HEK293 (cell line): ENCODE measurements at regions not wholly inside any gene's neighbourhood (a gene's known extent, or its start where the extent isn't known, plus 50 kb on each side); places are given as distances from the start of the nearest gene placed in this dataset.

Experiments
- EGR2 ChIP-seq: fragments of 450-650 bp; formaldehyde crosslinking; IDR thresholded peaks from 2 replicates; pipeline ENCODE4 v1.5.1; 2016; ENCODE audit warnings: low read depth, missing biosample characterization, missing genetic modification characterization
- GLI4 ChIP-seq: fragments of 450-650 bp; formaldehyde crosslinking; IDR thresholded peaks from 2 replicates; pipeline ENCODE4 v1.5.1; 2016; ENCODE audit warnings: missing biosample characterization, missing genetic modification characterization
- GLIS1 ChIP-seq: fragments of 450-650 bp; formaldehyde crosslinking; IDR thresholded peaks from 2 replicates; pipeline ENCODE4 v1.5.1; 2016; ENCODE audit warnings: missing biosample characterization, missing genetic modification characterization
- IKZF3 ChIP-seq: fragments of 450-650 bp; IDR thresholded peaks from 2 replicates; pipeline ENCODE4 v1.5.0; 2018; ENCODE audit warnings: missing biosample characterization, mild to moderate bottlenecking, missing genetic modification characterization, moderate library complexity
- KLF1 ChIP-seq: fragments of 450-650 bp; formaldehyde crosslinking; IDR thresholded peaks from 2 replicates; pipeline ENCODE4 v1.5.1; 2016; ENCODE audit warnings: missing biosample characterization, missing genetic modification characterization
- MZF1 ChIP-seq: fragments of 450-650 bp; formaldehyde crosslinking; IDR thresholded peaks from 2 replicates; pipeline ENCODE4 v1.5.1; 2017; ENCODE audit warnings: missing biosample characterization, missing genetic modification characterization, borderline replicate concordance
- OSR2 ChIP-seq: fragments of 450-650 bp; formaldehyde crosslinking; IDR thresholded peaks from 2 replicates; pipeline ENCODE4 v1.5.1; 2016; ENCODE audit warnings: missing biosample characterization, missing genetic modification characterization
- PATZ1 ChIP-seq: fragments of 450-650 bp; formaldehyde crosslinking; IDR thresholded peaks from 2 replicates; pipeline ENCODE4 v1.5.1; 2016; ENCODE audit warnings: missing biosample characterization, missing genetic modification characterization
- SCRT2 ChIP-seq: fragments of 450-650 bp; formaldehyde crosslinking; IDR thresholded peaks from 2 replicates; pipeline ENCODE4 v1.5.1; 2016; ENCODE audit warnings: missing biosample characterization, missing genetic modification characterization
- SP7 ChIP-seq: fragments of 450-650 bp; formaldehyde crosslinking; IDR thresholded peaks from 2 replicates; pipeline ENCODE4 v1.5.1; 2016; ENCODE audit warnings: missing biosample characterization, missing genetic modification characterization
- ZBTB26 ChIP-seq: fragments of 450-650 bp; formaldehyde crosslinking; optimal IDR thresholded peaks from 2 replicates; pipeline ENCODE3; 2016; ENCODE audit warnings: missing biosample characterization, mild to moderate bottlenecking, missing genetic modification characterization
- ZNF114 ChIP-seq: fragments of 450-650 bp; formaldehyde crosslinking; IDR thresholded peaks from 2 replicates; pipeline ENCODE4 v1.5.0; 2017; ENCODE audit warnings: missing biosample characterization, missing genetic modification characterization
- ZNF138 ChIP-seq: fragments of 450-650 bp; formaldehyde crosslinking; IDR thresholded peaks from 2 replicates; pipeline ENCODE4 v1.5.1; 2016; ENCODE audit warnings: missing biosample characterization, missing genetic modification characterization, borderline replicate concordance
- ZNF155 ChIP-seq: fragments of 450-650 bp; formaldehyde crosslinking; IDR thresholded peaks from 2 replicates; pipeline ENCODE4 v1.5.1; 2016; ENCODE audit warnings: missing biosample characterization, missing genetic modification characterization
- ZNF16 ChIP-seq: fragments of 450-650 bp; formaldehyde crosslinking; IDR thresholded peaks from 2 replicates; pipeline ENCODE4 v1.5.1; 2016; ENCODE audit warnings: low read depth, missing biosample characterization, missing genetic modification characterization
- ZNF2 ChIP-seq: fragments of 450-650 bp; formaldehyde crosslinking; IDR thresholded peaks from 2 replicates; pipeline ENCODE4 v1.5.1; 2016; ENCODE audit warnings: missing biosample characterization, missing genetic modification characterization
- ZNF24 ChIP-seq: fragments of 450-650 bp; formaldehyde crosslinking; IDR thresholded peaks from 2 replicates; pipeline ENCODE4 v1.5.1; 2016; ENCODE audit warnings: missing biosample characterization, missing genetic modification characterization
- ZNF302 ChIP-seq: fragments of 450-650 bp; formaldehyde crosslinking; IDR thresholded peaks from 2 replicates; pipeline ENCODE4 v1.5.1; 2016; ENCODE audit warnings: missing biosample characterization, missing genetic modification characterization, low read depth
- ZNF354C ChIP-seq: fragments of 450-650 bp; formaldehyde crosslinking; IDR thresholded peaks from 2 replicates; pipeline ENCODE4 v1.5.1; 2016; ENCODE audit warnings: missing biosample characterization, missing genetic modification characterization, low read depth, borderline replicate concordance
- ZNF366 ChIP-seq: fragments of 450-650 bp; formaldehyde crosslinking; conservative IDR thresholded peaks from 2 replicates; pipeline ENCODE4 v1.5.1; 2016; ENCODE audit warnings: missing biosample characterization, missing genetic modification characterization
- ZNF398 ChIP-seq: fragments of 450-650 bp; formaldehyde crosslinking; IDR thresholded peaks from 2 replicates; pipeline ENCODE4 v1.5.1; 2017; ENCODE audit warnings: missing biosample characterization, missing genetic modification characterization
- ZNF404 ChIP-seq: fragments of 450-650 bp; formaldehyde crosslinking; IDR thresholded peaks from 2 replicates; pipeline ENCODE4 v1.5.1; 2017; ENCODE audit warnings: missing biosample characterization, missing genetic modification characterization
- ZNF48 ChIP-seq: fragments of 450-650 bp; formaldehyde crosslinking; IDR thresholded peaks from 2 replicates; pipeline ENCODE4 v1.5.1; 2016; ENCODE audit warnings: missing biosample characterization, missing genetic modification characterization
- ZNF544 ChIP-seq: fragments of 450-650 bp; formaldehyde crosslinking; IDR thresholded peaks from 2 replicates; pipeline ENCODE4 v1.5.0; 2017; ENCODE audit warnings: missing biosample characterization, missing genetic modification characterization
- ZNF561 ChIP-seq: fragments of 450-650 bp; IDR thresholded peaks from 2 replicates; pipeline ENCODE4 v1.5.1; 2018; ENCODE audit warnings: missing biosample characterization, missing genetic modification characterization, borderline replicate concordance
- ZNF600 ChIP-seq: fragments of 450-650 bp; formaldehyde crosslinking; IDR thresholded peaks from 2 replicates; pipeline ENCODE4 v1.5.1; 2016; ENCODE audit warnings: missing biosample characterization, missing genetic modification characterization
- ZNF654 ChIP-seq: fragments of 450-650 bp; formaldehyde crosslinking; IDR thresholded peaks from 2 replicates; pipeline ENCODE4 v1.5.1; 2016; ENCODE audit warnings: low read depth, missing biosample characterization, missing genetic modification characterization
- ZNF658 ChIP-seq: fragments of 450-650 bp; formaldehyde crosslinking; IDR thresholded peaks from 2 replicates; pipeline ENCODE4; 2016; ENCODE audit warnings: missing biosample characterization, missing genetic modification characterization
- ZNF791 ChIP-seq: fragments of 450-650 bp; formaldehyde crosslinking; IDR thresholded peaks from 2 replicates; pipeline ENCODE4 v1.5.1; 2016; ENCODE audit warnings: missing biosample characterization, missing genetic modification characterization
- ZSCAN18 ChIP-seq: fragments of 450-650 bp; formaldehyde crosslinking; IDR thresholded peaks from 2 replicates; pipeline ENCODE4 v1.5.1; 2016; ENCODE audit warnings: missing biosample characterization, missing genetic modification characterization
- TF ChIP-seq, protein P1 (sequence below): fragments of 450-650 bp; formaldehyde crosslinking; IDR thresholded peaks from 2 replicates; pipeline ENCODE4 v1.5.1; 2016; ENCODE audit warnings: missing biosample characterization, missing genetic modification characterization

GRCh38 chrX:40169193-40170101 is 71.7 kb upstream of the BCOR start (continued):
- TF ChIP-seq ZNF561 (tag by site-specific recombination) (no peak), ZNF24 (tag by site-specific recombination) (no peak), EGR2 (tag by site-specific recombination) (no peak), ZBTB26 (peak; percentile 64), ZNF114 (tag by site-specific recombination) (no peak), SCRT2 (tag by site-specific recombination) (no peak), GLIS1 (tag by site-specific recombination) (peak; percentile 90), PATZ1 (tag by site-specific recombination) (peak; percentile 63; the same call in 1 of the 2 replicates), ZNF155 (tag by site-specific recombination) (no peak), ZNF366 (tag by site-specific recombination) (peak; percentile 36; the same call in 1 of the 2 replicates), IKZF3 (peak; percentile 70), ZSCAN18 (tag by site-specific recombination) (no peak), ZNF302 (tag by site-specific recombination) (no peak), ZNF48 (tag by site-specific recombination) (no peak), ZNF791 (tag by site-specific recombination) (no peak), ZNF138 (no peak), GLI4 (tag by site-specific recombination) (no peak), ZNF404 (tag by site-specific recombination) (no peak), ZNF398 (tag by site-specific recombination) (0 out of 2 replicates have a peak, but pooled peaks have one; percentile 52), ZNF2 (tag by site-specific recombination) (peak; percentile 51; the same call in 1 of the 2 replicates), ZNF544 (tag by site-specific recombination) (no peak), KLF1 (0 out of 2 replicates have a peak, but pooled peaks have one; percentile 15), SP7 (peak; percentile 60), ZNF354C (tag by site-specific recombination) (no peak), ZNF658 (no peak), MZF1 (tag by site-specific recombination) (peak; percentile 67; the same call in 1 of the 2 replicates), ZNF16 (tag by site-specific recombination) (no peak), OSR2 (tag by site-specific recombination) (0 out of 2 replicates have a peak, but pooled peaks have one; percentile 32), ZNF600 (peak; percentile 78), ZNF654 (tag by site-specific recombination) (peak; percentile 59)
- TF ChIP-seq, protein P1, sequence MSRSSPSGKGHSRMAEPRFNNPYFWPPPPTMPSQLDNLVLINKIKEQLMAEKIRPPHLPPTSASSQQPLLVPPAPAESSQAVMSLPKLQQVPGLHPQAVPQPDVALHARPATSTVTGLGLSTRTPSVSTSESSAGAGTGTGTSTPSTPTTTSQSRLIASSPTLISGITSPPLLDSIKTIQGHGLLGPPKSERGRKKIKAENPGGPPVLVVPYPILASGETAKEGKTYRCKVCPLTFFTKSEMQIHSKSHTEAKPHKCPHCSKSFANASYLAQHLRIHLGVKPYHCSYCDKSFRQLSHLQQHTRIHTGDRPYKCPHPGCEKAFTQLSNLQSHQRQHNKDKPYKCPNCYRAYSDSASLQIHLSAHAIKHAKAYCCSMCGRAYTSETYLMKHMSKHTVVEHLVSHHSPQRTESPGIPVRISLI (tag by site-specific recombination), result peak; percentile 77
